H9 (cell line): ENCODE measurements at regions not wholly inside any gene's neighbourhood (a gene's known extent, or its start where the extent isn't known, plus 50 kb on each side); places are given as distances from the start of the nearest gene placed in this dataset.

ENCODE experiments used
- DNase-seq: peaks from one replicate; pipeline ENCODE4 v3.0.0-alpha.2; 2017
- H2AFZ ChIP-seq: one replicate; pipeline ENCODE4 v1.6.1; 2013; ENCODE audit warnings: mild to moderate bottlenecking, low read length, control low read depth, moderate library complexity
- H2AK5ac ChIP-seq: 2 replicates; pipeline ENCODE4 v1.6.1; 2013; ENCODE audit warnings: low read length, control low read depth, mixed read lengths; ENCODE audit not compliant: insufficient read length
- H2BK120ac ChIP-seq: one replicate; pipeline ENCODE4 v1.6.1; 2013; ENCODE audit warnings: low read depth, mild to moderate bottlenecking, low read length, control low read depth, inconsistent platforms; ENCODE audit not compliant: poor library complexity, severe bottlenecking
- H2BK12ac ChIP-seq: 2 replicates; pipeline ENCODE4 v1.6.1; 2013; ENCODE audit warnings: low read length, control low read depth, mixed read lengths, low read depth; ENCODE audit not compliant: insufficient read length
- H2BK15ac ChIP-seq: 2 replicates; pipeline ENCODE4 v1.6.1; 2013; ENCODE audit warnings: low read depth, low read length, control low read depth
- H2BK20ac ChIP-seq: one replicate; pipeline ENCODE4 v1.6.1; 2013; ENCODE audit warnings: low read depth, mild to moderate bottlenecking, low read length, control low read depth, inconsistent platforms; ENCODE audit not compliant: poor library complexity, severe bottlenecking
- H2BK5ac ChIP-seq: 2 replicates; pipeline ENCODE4 v1.6.1; 2013; ENCODE audit warnings: low read length, control low read depth, mixed read lengths; ENCODE audit not compliant: insufficient read length
- H3K14ac ChIP-seq: 2 replicates; pipeline ENCODE4 v1.6.1; 2013; ENCODE audit warnings: low read length, control low read depth; ENCODE audit not compliant: insufficient read depth
- H3K18ac ChIP-seq: 2 replicates; pipeline ENCODE4 v1.6.1; 2013; ENCODE audit warnings: low read depth, mild to moderate bottlenecking, mixed read lengths, low read length, control low read depth; ENCODE audit not compliant: insufficient read length
- H3K23ac ChIP-seq: 2 replicates; pipeline ENCODE4 v1.6.1; 2013; ENCODE audit warnings: low read length, control low read depth, mixed read lengths, low read depth; ENCODE audit not compliant: insufficient read length
- H3K23me2 ChIP-seq: 2 replicates; pipeline ENCODE4 v1.6.1; 2013; ENCODE audit warnings: low read depth, mild to moderate bottlenecking, mixed read lengths, low read length, control low read depth; ENCODE audit not compliant: insufficient read length, poor library complexity, severe bottlenecking
- H3K27ac ChIP-seq: 2 replicates; pipeline ENCODE4 v1.5.1; 2013; ENCODE audit warnings: low read length, control low read depth, mixed read lengths, low read depth; ENCODE audit not compliant: insufficient read length
- H3K27me3 ChIP-seq: 2 replicates; pipeline ENCODE4 v1.6.1; 2013; ENCODE audit warnings: low read length, control low read depth, inconsistent platforms; ENCODE audit not compliant: insufficient read depth
- H3K4ac ChIP-seq: 2 replicates; pipeline ENCODE4 v1.6.1; 2013; ENCODE audit warnings: low read depth, mild to moderate bottlenecking, control low read depth, inconsistent platforms, low read length, moderate library complexity
- H3K4me1 ChIP-seq: 2 replicates; pipeline ENCODE4 v1.6.1; 2013; ENCODE audit warnings: low read length, control low read depth, inconsistent platforms; ENCODE audit not compliant: insufficient read depth
- H3K4me2 ChIP-seq: 2 replicates; pipeline ENCODE4 v1.6.1; 2013; ENCODE audit warnings: low read length, control low read depth, mixed read lengths; ENCODE audit not compliant: insufficient read length, insufficient read depth
- H3K56ac ChIP-seq: 2 replicates; pipeline ENCODE4 v1.6.1; 2013; ENCODE audit warnings: low read depth, mild to moderate bottlenecking, mixed read lengths, low read length, control low read depth; ENCODE audit not compliant: insufficient read length
- H3K79me1 ChIP-seq: 2 replicates; pipeline ENCODE4 v1.6.1; 2013; ENCODE audit warnings: low read depth, mild to moderate bottlenecking, moderate library complexity, low read length, control low read depth, inconsistent platforms; ENCODE audit not compliant: insufficient read depth, poor library complexity, severe bottlenecking
- H3K79me2 ChIP-seq: 2 replicates; pipeline ENCODE4 v1.6.1; 2013; ENCODE audit warnings: low read length, control low read depth, inconsistent platforms; ENCODE audit not compliant: insufficient read depth
- H3K9ac ChIP-seq: 2 replicates; pipeline ENCODE4 v1.6.1; 2013; ENCODE audit warnings: low read length, control low read depth, mixed read lengths; ENCODE audit not compliant: insufficient read length; ENCODE audit errors: extremely low read depth
- H3K9me3 ChIP-seq: one replicate; pipeline ENCODE4 v1.6.1; 2013; ENCODE audit warnings: low read depth, low read length, inconsistent platforms; ENCODE audit not compliant: control insufficient read depth
- H3T11ph ChIP-seq: one replicate; pipeline ENCODE4 v1.6.1; 2013; ENCODE audit warnings: mild to moderate bottlenecking, low read length, control low read depth, inconsistent platforms
- H4K20me1 ChIP-seq: one replicate; pipeline ENCODE4 v1.6.1; 2013; ENCODE audit not compliant: control insufficient read depth, insufficient read length, insufficient read depth
- H4K5ac ChIP-seq: 2 replicates; pipeline ENCODE4 v1.6.1; 2013; ENCODE audit warnings: low read depth, mild to moderate bottlenecking, mixed read lengths, low read length, control low read depth; ENCODE audit not compliant: insufficient read length
- H4K8ac ChIP-seq: replicated peaks from 2 replicates; pipeline ENCODE4 v1.6.1; 2013; ENCODE audit warnings: low read length, control low read depth, mixed read lengths, low read depth; ENCODE audit not compliant: insufficient read length
- H4K91ac ChIP-seq: 2 replicates; pipeline ENCODE4 v1.6.1; 2013; ENCODE audit warnings: low read depth, mild to moderate bottlenecking, moderate library complexity, mixed read lengths, low read length, control low read depth; ENCODE audit not compliant: insufficient read length
- H3K27ac Mint-ChIP-seq, 3 experiments: 2 replicates in 2 of 3; 3 replicates in 1 of 3; pipeline ENCODE4 v1.8.0; 2020 to 2021; ENCODE audit warnings: mixed read lengths in 3 of 3, mild to moderate bottlenecking in 1 of 3, moderate library complexity in 1 of 3
- H3K27me3 Mint-ChIP-seq: 2 replicates; pipeline ENCODE4 v1.8.0; 2021; ENCODE audit warnings: low read depth, mild to moderate bottlenecking, moderate library complexity, mixed read lengths
- H3K36me3 Mint-ChIP-seq, 3 experiments: 2 replicates in 2 of 3; 3 replicates in 1 of 3; pipeline ENCODE4 v1.8.0; 2020 to 2021; ENCODE audit warnings: low read depth in 3 of 3, mixed read lengths in 3 of 3; ENCODE audit not compliant: insufficient read depth in 1 of 3
- H3K4me1 Mint-ChIP-seq, 2 experiments: 2 replicates each; pipeline ENCODE4 v1.8.0; 2020; ENCODE audit warnings: mixed read lengths in 2 of 2
- H3K4me3 Mint-ChIP-seq, 2 experiments: 2 replicates in 1 of 2; 3 replicates in 1 of 2; pipeline ENCODE4 v1.8.0; 2020 to 2021; ENCODE audit warnings: mild to moderate bottlenecking in 2 of 2, mixed read lengths in 2 of 2, moderate library complexity in 1 of 2
- H3K9me3 Mint-ChIP-seq, 2 experiments: 2 replicates in 1 of 2; 3 replicates in 1 of 2; pipeline ENCODE4 v1.8.0; 2020; ENCODE audit warnings: mild to moderate bottlenecking in 2 of 2, mixed read lengths in 2 of 2, moderate library complexity in 1 of 2
- WGBS: extraction: QIAGEN DNeasy Blood & Tissue Kit; methylation state at CpG from one replicate; pipeline ENCODE4 v1.1.7; 2013; ENCODE audit warnings: missing lambda C conversion rate, low lambda C conversion rate, mixed read lengths; ENCODE audit not compliant: insufficient read length; ENCODE audit errors: extremely low coverage; 5-methylcytosine and 5-hydroxymethylcytosine counted together
- TF ChIP-seq, protein P1 (sequence below): fragments of 200-600 bp; sonication (generic); conservative IDR thresholded peaks from 3 replicates; pipeline ENCODE4 v1.8.0; 2021; ENCODE audit warnings: antibody characterized with exemption, mild to moderate bottlenecking

DNA sequence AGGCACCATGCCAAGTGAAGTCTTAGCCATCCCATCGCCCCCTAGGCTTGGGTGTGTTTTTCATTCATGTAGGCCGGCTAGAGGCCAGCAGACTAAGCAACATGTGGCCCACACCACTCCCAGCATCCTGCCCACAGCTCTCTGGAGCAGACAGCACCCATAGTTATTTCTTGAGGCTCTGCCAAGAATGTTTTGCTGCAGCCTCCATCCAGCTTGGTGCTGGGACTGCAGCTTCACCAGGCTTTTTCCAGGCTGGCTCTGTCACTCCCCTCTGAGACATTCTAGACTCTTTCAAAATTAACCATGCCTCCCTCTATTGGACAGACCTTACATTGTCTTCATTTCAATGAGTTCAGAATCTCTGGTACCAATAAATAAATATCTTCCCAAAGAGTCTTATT, 104.2 kb downstream of the DUSP10 start:
- no peak overlapping the region for H4K8ac ChIP-seq
- no peaks in the 10 kb centered on the region for H3K9me3 Mint-ChIP-seq

More for the DNA sequence above, 104.2 kb downstream of the DUSP10 start:
- no peak for DNase-seq
- Histone ChIP-seq H3K27me3 (no peaks in the 10 kb centered on the region), H3K4ac (no peak overlapping the region), H3K27ac (no peak overlapping the region), H2BK15ac (no peak overlapping the region), H3K14ac (no peak overlapping the region), H3K79me2 (no peaks in the 10 kb centered on the region; the same call in 1 of the 2 replicates), H3K9ac (no peak overlapping the region), H3T11ph (no peak overlapping the region), H4K20me1 (no peaks in the 10 kb centered on the region), H3K23me2 (no peaks in the 10 kb centered on the region), H2BK120ac (no peak overlapping the region), H3K56ac (no peak overlapping the region), H3K18ac (no peak overlapping the region), H2BK5ac (no peak overlapping the region), H3K4me1 (no peaks in the 10 kb centered on the region), H4K5ac (no peak overlapping the region), H3K23ac (no peak overlapping the region), H2AK5ac (no peak overlapping the region), H2AFZ (no peak overlapping the region), H3K79me1 (no peaks in the 10 kb centered on the region), H3K4me2 (no peak overlapping the region), H2BK20ac (no peak overlapping the region), H3K9me3 (no peaks in the 10 kb centered on the region), H2BK12ac (no peak overlapping the region), H4K91ac (no peak overlapping the region)
- Mint-ChIP-seq H3K27me3 (no peaks in the 10 kb centered on the region), H3K36me3 (no peaks in the 10 kb centered on the region), H3K27ac (no peak overlapping the region; a peak in 1 of 7 replicates), H3K4me1 (no peaks in the 10 kb centered on the region), H3K4me3 (no peak overlapping the region)
- WGBS = no CpG with 5 or more reads among the region's 2 CpGs
- TF ChIP-seq, protein P1, sequence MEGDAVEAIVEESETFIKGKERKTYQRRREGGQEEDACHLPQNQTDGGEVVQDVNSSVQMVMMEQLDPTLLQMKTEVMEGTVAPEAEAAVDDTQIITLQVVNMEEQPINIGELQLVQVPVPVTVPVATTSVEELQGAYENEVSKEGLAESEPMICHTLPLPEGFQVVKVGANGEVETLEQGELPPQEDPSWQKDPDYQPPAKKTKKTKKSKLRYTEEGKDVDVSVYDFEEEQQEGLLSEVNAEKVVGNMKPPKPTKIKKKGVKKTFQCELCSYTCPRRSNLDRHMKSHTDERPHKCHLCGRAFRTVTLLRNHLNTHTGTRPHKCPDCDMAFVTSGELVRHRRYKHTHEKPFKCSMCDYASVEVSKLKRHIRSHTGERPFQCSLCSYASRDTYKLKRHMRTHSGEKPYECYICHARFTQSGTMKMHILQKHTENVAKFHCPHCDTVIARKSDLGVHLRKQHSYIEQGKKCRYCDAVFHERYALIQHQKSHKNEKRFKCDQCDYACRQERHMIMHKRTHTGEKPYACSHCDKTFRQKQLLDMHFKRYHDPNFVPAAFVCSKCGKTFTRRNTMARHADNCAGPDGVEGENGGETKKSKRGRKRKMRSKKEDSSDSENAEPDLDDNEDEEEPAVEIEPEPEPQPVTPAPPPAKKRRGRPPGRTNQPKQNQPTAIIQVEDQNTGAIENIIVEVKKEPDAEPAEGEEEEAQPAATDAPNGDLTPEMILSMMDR = no peak
